HG02938 (cell line): ENCODE measurements at regions not wholly inside any gene's neighbourhood (a gene's known extent, or its start where the extent isn't known, plus 50 kb on each side); places are given as distances from the start of the nearest gene placed in this dataset.

Experiments
- ATAC-seq: cut with Tn5 transposase; IDR thresholded peaks from one replicate; pipeline ENCODE4 v1.9.1; 2021; ENCODE audit warnings: mild to moderate bottlenecking, moderate library complexity; ENCODE audit not compliant: unreplicated experiment

- no peak for ATAC-seq
These were observed 209.3 kb downstream of the AHR start for GRCh38 chr7:17507717-17508116.

- ATAC-seq, result no peak
These were observed 213.8 kb downstream of the AHR start for GRCh38 chr7:17512181-17512675.

- ATAC-seq, result no peak
These were observed 218.3 kb downstream of the AHR start for GRCh38 chr7:17516771-17517170.

- ATAC-seq, result no peak
These were observed 222.5 kb downstream of the AHR start for GRCh38 chr7:17520941-17521340.

GRCh38 chr7:17521437-17521836, 223.0 kb downstream of the AHR start:
- no peak for ATAC-seq

- ATAC-seq, result no peak
These were observed 225.6 kb downstream of the AHR start for GRCh38 chr7:17523813-17524739.

- no peak for ATAC-seq
These were observed 226.3 kb downstream of the AHR start for GRCh38 chr7:17524746-17525145.

- ATAC-seq, result no peak
These were observed 228.2 kb downstream of the AHR start for GRCh38 chr7:17526621-17527020.

GRCh38 chr7:17528636-17529035, 230.2 kb downstream of the AHR start:
- no peak for ATAC-seq

GRCh38 chr7:17530244-17530643, 231.8 kb downstream of the AHR start:
- no peak for ATAC-seq

- peak; percentile 83 for ATAC-seq
These were observed 232.4 kb downstream of the AHR start for GRCh38 chr7:17530741-17531421.

- no peak for ATAC-seq
These were observed 234.5 kb downstream of the AHR start for GRCh38 chr7:17532861-17533404.

GRCh38 chr7:17534348-17534747, 235.9 kb downstream of the AHR start:
- no peak for ATAC-seq

- ATAC-seq, result no peak
These were observed 237.3 kb downstream of the AHR start for GRCh38 chr7:17535776-17536175.

GRCh38 chr7:17544401-17544800, 245.9 kb downstream of the AHR start:
- ATAC-seq, result no peak

- ATAC-seq, result no peak
These were observed 246.9 kb downstream of the AHR start for GRCh38 chr7:17545348-17545747.

GRCh38 chr7:17546189-17546588, 247.7 kb downstream of the AHR start:
- no peak for ATAC-seq

GRCh38 chr7:17546592-17546991, 248.1 kb downstream of the AHR start:
- no peak for ATAC-seq

GRCh38 chr7:17548014-17548653, 249.7 kb downstream of the AHR start:
- ATAC-seq, result no peak

GRCh38 chr7:17549406-17549805, 251.0 kb downstream of the AHR start:
- no peak for ATAC-seq

GRCh38 chr7:17552373-17552772, 253.9 kb downstream of the AHR start:
- no peak for ATAC-seq
